H9 (cell line): ENCODE measurements at regions not wholly inside any gene's neighbourhood (a gene's known extent, or its start where the extent isn't known, plus 50 kb on each side); places are given as distances from the start of the nearest gene placed in this dataset.

Experiments
- DNase-seq: peaks from one replicate; pipeline ENCODE4 v3.0.0-alpha.2; 2017
- H2AFZ ChIP-seq: one replicate; pipeline ENCODE4 v1.6.1; 2013; ENCODE audit warnings: mild to moderate bottlenecking, low read length, control low read depth, moderate library complexity
- H2AK5ac ChIP-seq: 2 replicates; pipeline ENCODE4 v1.6.1; 2013; ENCODE audit warnings: low read length, control low read depth, mixed read lengths; ENCODE audit not compliant: insufficient read length
- H2BK120ac ChIP-seq: one replicate; pipeline ENCODE4 v1.6.1; 2013; ENCODE audit warnings: low read depth, mild to moderate bottlenecking, low read length, control low read depth, inconsistent platforms; ENCODE audit not compliant: poor library complexity, severe bottlenecking
- H2BK12ac ChIP-seq: 2 replicates; pipeline ENCODE4 v1.6.1; 2013; ENCODE audit warnings: low read length, control low read depth, mixed read lengths, low read depth; ENCODE audit not compliant: insufficient read length
- H2BK15ac ChIP-seq: 2 replicates; pipeline ENCODE4 v1.6.1; 2013; ENCODE audit warnings: low read depth, low read length, control low read depth
- H2BK20ac ChIP-seq: one replicate; pipeline ENCODE4 v1.6.1; 2013; ENCODE audit warnings: low read depth, mild to moderate bottlenecking, low read length, control low read depth, inconsistent platforms; ENCODE audit not compliant: poor library complexity, severe bottlenecking
- H2BK5ac ChIP-seq: 2 replicates; pipeline ENCODE4 v1.6.1; 2013; ENCODE audit warnings: low read length, control low read depth, mixed read lengths; ENCODE audit not compliant: insufficient read length
- H3K14ac ChIP-seq: 2 replicates; pipeline ENCODE4 v1.6.1; 2013; ENCODE audit warnings: low read length, control low read depth; ENCODE audit not compliant: insufficient read depth
- H3K18ac ChIP-seq: 2 replicates; pipeline ENCODE4 v1.6.1; 2013; ENCODE audit warnings: low read depth, mild to moderate bottlenecking, mixed read lengths, low read length, control low read depth; ENCODE audit not compliant: insufficient read length
- H3K23ac ChIP-seq: 2 replicates; pipeline ENCODE4 v1.6.1; 2013; ENCODE audit warnings: low read length, control low read depth, mixed read lengths, low read depth; ENCODE audit not compliant: insufficient read length
- H3K23me2 ChIP-seq: 2 replicates; pipeline ENCODE4 v1.6.1; 2013; ENCODE audit warnings: low read depth, mild to moderate bottlenecking, mixed read lengths, low read length, control low read depth; ENCODE audit not compliant: insufficient read length, poor library complexity, severe bottlenecking
- H3K27ac ChIP-seq: 2 replicates; pipeline ENCODE4 v1.5.1; 2013; ENCODE audit warnings: low read length, control low read depth, mixed read lengths, low read depth; ENCODE audit not compliant: insufficient read length
- H3K27me3 ChIP-seq: 2 replicates; pipeline ENCODE4 v1.6.1; 2013; ENCODE audit warnings: low read length, control low read depth, inconsistent platforms; ENCODE audit not compliant: insufficient read depth
- H3K4ac ChIP-seq: 2 replicates; pipeline ENCODE4 v1.6.1; 2013; ENCODE audit warnings: low read depth, mild to moderate bottlenecking, control low read depth, inconsistent platforms, low read length, moderate library complexity
- H3K4me1 ChIP-seq: 2 replicates; pipeline ENCODE4 v1.6.1; 2013; ENCODE audit warnings: low read length, control low read depth, inconsistent platforms; ENCODE audit not compliant: insufficient read depth
- H3K4me2 ChIP-seq: 2 replicates; pipeline ENCODE4 v1.6.1; 2013; ENCODE audit warnings: low read length, control low read depth, mixed read lengths; ENCODE audit not compliant: insufficient read length, insufficient read depth
- H3K56ac ChIP-seq: 2 replicates; pipeline ENCODE4 v1.6.1; 2013; ENCODE audit warnings: low read depth, mild to moderate bottlenecking, mixed read lengths, low read length, control low read depth; ENCODE audit not compliant: insufficient read length
- H3K79me1 ChIP-seq: 2 replicates; pipeline ENCODE4 v1.6.1; 2013; ENCODE audit warnings: low read depth, mild to moderate bottlenecking, moderate library complexity, low read length, control low read depth, inconsistent platforms; ENCODE audit not compliant: insufficient read depth, poor library complexity, severe bottlenecking
- H3K79me2 ChIP-seq: 2 replicates; pipeline ENCODE4 v1.6.1; 2013; ENCODE audit warnings: low read length, control low read depth, inconsistent platforms; ENCODE audit not compliant: insufficient read depth
- H3K9ac ChIP-seq: 2 replicates; pipeline ENCODE4 v1.6.1; 2013; ENCODE audit warnings: low read length, control low read depth, mixed read lengths; ENCODE audit not compliant: insufficient read length; ENCODE audit errors: extremely low read depth
- H3K9me3 ChIP-seq: one replicate; pipeline ENCODE4 v1.6.1; 2013; ENCODE audit warnings: low read depth, low read length, inconsistent platforms; ENCODE audit not compliant: control insufficient read depth
- H3T11ph ChIP-seq: one replicate; pipeline ENCODE4 v1.6.1; 2013; ENCODE audit warnings: mild to moderate bottlenecking, low read length, control low read depth, inconsistent platforms
- H4K20me1 ChIP-seq: one replicate; pipeline ENCODE4 v1.6.1; 2013; ENCODE audit not compliant: control insufficient read depth, insufficient read length, insufficient read depth
- H4K5ac ChIP-seq: 2 replicates; pipeline ENCODE4 v1.6.1; 2013; ENCODE audit warnings: low read depth, mild to moderate bottlenecking, mixed read lengths, low read length, control low read depth; ENCODE audit not compliant: insufficient read length
- H4K8ac ChIP-seq: replicated peaks from 2 replicates; pipeline ENCODE4 v1.6.1; 2013; ENCODE audit warnings: low read length, control low read depth, mixed read lengths, low read depth; ENCODE audit not compliant: insufficient read length
- H4K91ac ChIP-seq: 2 replicates; pipeline ENCODE4 v1.6.1; 2013; ENCODE audit warnings: low read depth, mild to moderate bottlenecking, moderate library complexity, mixed read lengths, low read length, control low read depth; ENCODE audit not compliant: insufficient read length
- H3K27ac Mint-ChIP-seq, 3 experiments: 2 replicates in 2 of 3; 3 replicates in 1 of 3; pipeline ENCODE4 v1.8.0; 2020 to 2021; ENCODE audit warnings: mixed read lengths in 3 of 3, mild to moderate bottlenecking in 1 of 3, moderate library complexity in 1 of 3
- H3K27me3 Mint-ChIP-seq: 2 replicates; pipeline ENCODE4 v1.8.0; 2021; ENCODE audit warnings: low read depth, mild to moderate bottlenecking, moderate library complexity, mixed read lengths
- H3K36me3 Mint-ChIP-seq, 3 experiments: 2 replicates in 2 of 3; 3 replicates in 1 of 3; pipeline ENCODE4 v1.8.0; 2020 to 2021; ENCODE audit warnings: low read depth in 3 of 3, mixed read lengths in 3 of 3; ENCODE audit not compliant: insufficient read depth in 1 of 3
- H3K4me1 Mint-ChIP-seq, 2 experiments: 2 replicates each; pipeline ENCODE4 v1.8.0; 2020; ENCODE audit warnings: mixed read lengths in 2 of 2
- H3K4me3 Mint-ChIP-seq, 2 experiments: 2 replicates in 1 of 2; 3 replicates in 1 of 2; pipeline ENCODE4 v1.8.0; 2020 to 2021; ENCODE audit warnings: mild to moderate bottlenecking in 2 of 2, mixed read lengths in 2 of 2, moderate library complexity in 1 of 2
- H3K9me3 Mint-ChIP-seq, 2 experiments: 2 replicates in 1 of 2; 3 replicates in 1 of 2; pipeline ENCODE4 v1.8.0; 2020; ENCODE audit warnings: mild to moderate bottlenecking in 2 of 2, mixed read lengths in 2 of 2, moderate library complexity in 1 of 2
- CTCF ChIP-seq: fragments of 200-600 bp; sonication (generic); conservative IDR thresholded peaks from 3 replicates; pipeline ENCODE4 v1.8.0; 2021; ENCODE audit warnings: antibody characterized with exemption, mild to moderate bottlenecking

- Histone ChIP-seq H2AK5ac (no peak overlapping the region), H3K9me3 (no peaks in the 10 kb centered on the region), H3K23ac (no peak overlapping the region), H2BK12ac (no peak overlapping the region), H3K4ac (no peak overlapping the region), H3K14ac (no peak overlapping the region), H2AFZ (no peak overlapping the region), H2BK5ac (no peak overlapping the region), H3K27me3 (no peaks in the 10 kb centered on the region), H3K4me1 (no peaks in the 10 kb centered on the region), H2BK20ac (no peak overlapping the region), H4K20me1 (no peaks in the 10 kb centered on the region), H3K9ac (no peak overlapping the region), H4K91ac (no peak overlapping the region), H3K4me2 (no peak overlapping the region), H3T11ph (no peak overlapping the region), H3K18ac (no peak overlapping the region), H3K79me1 (no peaks in the 10 kb centered on the region), H3K79me2 (no peaks in the 10 kb centered on the region), H3K27ac (no peak overlapping the region), H4K8ac (no peak overlapping the region), H2BK120ac (no peak overlapping the region), H2BK15ac (no peak overlapping the region), H3K56ac (no peak overlapping the region), H3K23me2 (no peaks in the 10 kb centered on the region), H4K5ac (no peak overlapping the region)
- Mint-ChIP-seq H3K27ac (no peak overlapping the region), H3K4me1 (peaks cover 10 to 12% of the 10 kb centered on the region in 2 experiments), H3K9me3 (no peaks in the 10 kb centered on the region; a peak in 1 of 5 replicates), H3K27me3 (no peaks in the 10 kb centered on the region), H3K4me3 (no peak overlapping the region), H3K36me3 (no peaks in the 10 kb centered on the region; a peak in 1 of 7 replicates)
- no peak for TF ChIP-seq CTCF
- DNase-seq = no peak
Measured at GRCh38 chr5:98557916-98558315, 215.5 kb upstream of the RGMB start.
